NCI-H1436 (cell line): ENCODE measurements at regions not wholly inside any gene's neighbourhood (a gene's known extent, or its start where the extent isn't known, plus 50 kb on each side); places are given as distances from the start of the nearest gene placed in this dataset.

ENCODE experiments used
- DNase-seq: peaks from one replicate; lab custom pipeline; 2025; lab: John Stamatoyannopoulos, UW

DNA sequence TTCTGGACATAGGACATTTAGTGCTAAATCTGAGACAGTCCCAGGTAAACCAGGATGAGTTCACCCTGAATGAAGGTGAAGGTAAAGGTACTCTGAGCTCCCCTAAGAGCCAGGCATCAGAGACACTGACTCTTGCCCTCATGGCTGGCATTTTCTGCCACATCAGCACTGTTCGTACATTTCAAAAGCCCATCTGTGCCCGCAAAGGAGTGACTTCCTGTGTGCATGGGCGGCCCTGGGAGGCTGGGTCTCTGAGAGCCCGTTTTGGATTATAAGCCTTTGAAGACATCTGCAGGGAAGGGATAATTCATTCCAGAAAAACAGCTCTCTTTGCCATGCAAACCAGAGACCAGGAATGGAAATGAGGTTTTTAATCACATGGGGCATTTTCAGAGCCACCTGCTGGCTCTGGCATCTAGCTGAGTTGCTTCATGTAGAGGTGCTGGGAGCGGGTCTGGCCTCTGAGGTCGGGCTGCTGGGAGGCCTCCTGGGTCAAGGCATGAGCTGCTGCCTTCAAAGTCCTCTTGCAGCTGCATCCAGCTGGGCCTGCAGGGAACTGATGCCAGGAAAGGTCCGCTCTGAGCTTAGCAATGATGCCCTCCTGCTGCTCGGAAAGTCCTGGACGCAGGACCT is 348.3 kb downstream of the DHX35 start:
- DNase-seq = no peak

- no peak for DNase-seq
These were observed 347.3 kb downstream of the DHX35 start for GRCh38 chr20:39309458-39309857.

GRCh38 chr20:39302312-39302711 is 340.2 kb downstream of the DHX35 start:
- DNase-seq = no peak

GRCh38 chr20:39299783-39300182 is 337.6 kb downstream of the DHX35 start:
- no peak for DNase-seq

- DNase-seq = no peak
These were observed 336.7 kb downstream of the DHX35 start for GRCh38 chr20:39298571-39299506.

DNA sequence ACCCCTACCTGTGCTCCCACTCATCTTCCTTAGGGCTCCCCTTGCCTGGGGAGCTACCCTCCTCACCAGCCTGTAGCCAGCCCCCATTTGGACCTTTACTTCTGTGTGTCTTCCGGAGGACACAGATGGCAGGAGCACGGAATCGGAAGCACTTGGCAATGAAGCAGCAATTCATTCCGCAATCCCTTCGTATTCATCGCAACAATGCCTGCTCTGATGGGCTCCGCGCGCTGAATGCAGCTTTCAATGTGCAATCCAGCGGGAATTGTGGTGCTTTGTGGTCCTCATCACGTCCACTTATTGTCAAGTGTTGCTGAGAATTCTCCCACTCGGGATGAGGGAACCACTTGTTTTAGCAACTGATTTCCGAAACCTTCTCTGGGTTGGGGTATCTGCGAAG is 336.0 kb downstream of the DHX35 start:
- no peak for DNase-seq

DNA sequence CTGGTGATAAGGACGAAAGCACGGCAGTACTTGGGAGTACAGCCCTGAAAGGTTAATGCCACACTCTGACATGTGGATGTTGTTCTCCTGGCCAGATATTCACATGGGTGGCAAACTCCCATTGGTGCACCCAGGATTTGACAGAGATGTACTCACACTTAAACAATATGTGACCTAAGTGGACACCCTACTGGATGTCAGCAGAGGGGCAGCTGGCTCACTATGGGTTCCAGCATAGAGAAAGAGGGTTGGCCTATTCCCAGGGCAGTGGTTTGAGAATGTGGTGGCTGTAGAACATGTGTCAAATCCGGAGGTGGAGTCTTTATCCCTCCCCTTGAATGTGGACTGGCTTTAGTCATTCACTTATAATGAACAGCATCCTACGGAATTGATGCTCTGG is 333.2 kb downstream of the DHX35 start:
- no peak for DNase-seq

DNA sequence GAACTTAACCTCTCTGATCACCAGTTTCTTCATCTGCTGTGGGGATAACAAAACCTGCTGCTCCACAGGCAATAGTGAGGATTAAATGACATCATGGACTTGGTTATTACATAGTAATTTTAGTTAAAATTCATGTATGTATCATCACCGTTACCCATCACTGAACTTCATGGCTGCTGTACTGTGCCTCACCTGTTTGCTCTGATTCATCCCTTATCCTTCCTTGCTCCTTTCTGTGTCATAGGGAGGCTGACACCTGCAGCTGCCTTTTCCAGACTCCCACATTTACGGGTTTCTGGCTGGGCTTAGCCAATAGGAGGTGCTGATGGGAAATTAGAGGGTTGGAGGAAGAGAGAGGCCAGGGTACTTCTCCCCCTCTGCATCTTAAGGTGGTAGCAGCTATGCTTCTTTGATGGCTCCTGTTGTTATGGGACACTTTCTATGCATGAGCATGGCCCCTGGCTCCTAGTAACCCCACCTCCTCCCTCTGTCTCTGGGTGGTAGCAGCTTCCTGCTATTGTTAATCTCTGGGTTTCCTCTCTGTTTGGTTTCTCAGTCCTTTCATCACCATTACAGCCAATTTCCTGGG is 332.1 kb downstream of the DHX35 start:
- DNase-seq = no peak

- DNase-seq = no peak
These were observed 330.1 kb downstream of the DHX35 start for GRCh38 chr20:39292193-39292736.

- DNase-seq = no peak
These were observed 329.2 kb downstream of the DHX35 start for GRCh38 chr20:39291301-39291700.

- no peak for DNase-seq
These were observed 328.4 kb downstream of the DHX35 start for GRCh38 chr20:39290575-39290974.

DNA sequence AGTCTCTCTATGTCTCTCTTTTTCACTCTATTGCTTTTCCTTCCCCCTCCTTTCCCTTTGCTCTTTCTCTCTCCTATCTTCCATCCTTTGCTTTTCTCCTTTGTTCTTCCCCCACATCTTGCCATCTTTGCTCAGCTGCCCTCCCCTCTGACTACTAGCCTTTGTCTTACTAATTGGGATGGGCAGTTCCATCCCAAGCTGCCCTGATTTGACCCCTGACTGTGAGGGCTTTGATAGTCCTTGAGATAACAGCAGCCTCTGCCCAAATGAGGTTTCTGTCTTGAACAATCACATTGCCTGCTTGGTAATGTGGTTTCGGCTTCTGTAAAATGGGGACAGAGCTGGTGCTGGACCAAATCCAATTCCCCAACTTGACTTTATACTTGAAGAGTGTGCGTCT is 327.7 kb downstream of the DHX35 start:
- DNase-seq = no peak

DNA sequence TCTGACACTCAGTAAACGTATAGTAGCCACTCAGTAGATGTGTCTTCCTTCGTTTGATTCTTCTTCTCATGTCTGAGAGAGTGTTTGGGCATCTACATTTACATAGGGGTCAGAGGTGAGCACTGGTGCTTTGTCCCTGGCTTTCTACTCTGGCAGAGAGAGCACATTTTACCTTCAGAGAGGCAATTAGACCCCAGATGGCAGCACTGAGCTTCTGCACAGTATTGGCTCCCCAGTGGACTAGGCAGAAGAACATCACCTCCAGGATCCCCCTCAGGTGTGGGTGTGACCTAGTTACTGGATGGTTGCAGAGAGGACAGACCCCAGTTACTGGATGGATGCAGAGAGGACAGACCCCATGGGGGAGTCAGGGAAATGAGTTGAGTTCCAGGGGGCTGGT is 327.2 kb downstream of the DHX35 start:
- DNase-seq = no peak

DNA sequence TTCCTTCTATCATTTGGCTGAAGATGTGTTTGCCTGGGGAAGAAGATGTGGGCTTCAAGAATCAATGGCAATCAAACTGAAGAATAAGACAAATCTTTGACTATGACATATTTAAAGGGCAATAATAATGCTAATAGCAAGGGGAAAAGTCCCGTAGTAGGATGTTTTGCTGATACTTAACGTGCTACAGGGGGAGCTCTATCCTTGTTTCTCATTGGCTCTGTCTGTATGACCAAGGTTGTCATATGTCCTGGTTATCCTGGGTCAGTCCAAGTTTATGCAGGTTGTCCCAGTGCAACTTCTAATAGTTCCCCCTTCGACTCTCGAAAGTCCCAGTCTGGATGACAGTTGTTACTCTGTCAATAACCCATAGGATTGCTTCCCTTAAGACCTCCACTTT is 321.3 kb downstream of the DHX35 start:
- DNase-seq = no peak

DNA sequence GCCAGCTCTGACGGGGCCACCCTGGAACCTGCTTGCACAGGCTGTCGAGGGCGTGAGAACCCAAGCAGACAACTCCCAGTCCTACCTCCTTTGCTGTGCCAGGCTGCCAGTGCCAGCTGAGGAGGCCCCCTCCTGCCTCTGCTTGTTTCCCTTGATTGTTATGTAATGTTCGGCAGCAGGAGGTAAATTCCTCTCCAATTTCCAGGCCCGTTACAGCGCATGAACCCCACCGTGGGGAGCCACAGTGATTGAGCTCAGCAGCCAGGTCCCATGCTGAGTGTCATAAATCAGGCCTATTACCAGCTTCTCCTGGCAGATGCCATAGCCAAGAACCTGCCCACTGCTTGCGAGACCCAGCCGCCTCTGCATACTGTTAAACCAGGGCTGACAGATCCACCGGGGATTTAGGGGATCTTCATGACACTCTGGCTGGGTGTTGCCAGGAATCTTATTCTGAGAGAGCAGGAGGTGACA is 320.5 kb downstream of the DHX35 start:
- no peak for DNase-seq

DNA sequence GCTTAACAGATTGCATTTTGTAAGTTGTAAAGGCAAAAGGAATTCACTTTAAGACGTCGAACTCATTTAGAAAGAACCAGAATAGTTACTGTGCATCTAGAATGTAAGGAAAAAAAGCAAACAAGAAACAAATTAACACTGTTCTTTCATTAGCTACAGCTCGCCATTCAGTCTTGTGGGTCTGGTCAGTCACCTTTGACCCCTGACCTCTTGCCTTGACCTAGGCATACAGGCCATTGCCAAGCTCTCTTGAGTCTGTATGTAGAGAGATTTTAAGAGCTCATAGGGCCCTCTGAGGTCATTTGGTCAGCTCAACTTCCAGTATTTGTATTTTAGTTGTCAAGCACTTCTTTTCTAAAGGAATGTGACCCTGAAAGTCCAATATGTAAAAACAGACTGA is 318.7 kb downstream of the DHX35 start:
- DNase-seq = no peak

- no peak for DNase-seq
These were observed 316.2 kb downstream of the DHX35 start for GRCh38 chr20:39278230-39278788.

- DNase-seq = no peak
These were observed 315.0 kb downstream of the DHX35 start for GRCh38 chr20:39277185-39277584.

DNA sequence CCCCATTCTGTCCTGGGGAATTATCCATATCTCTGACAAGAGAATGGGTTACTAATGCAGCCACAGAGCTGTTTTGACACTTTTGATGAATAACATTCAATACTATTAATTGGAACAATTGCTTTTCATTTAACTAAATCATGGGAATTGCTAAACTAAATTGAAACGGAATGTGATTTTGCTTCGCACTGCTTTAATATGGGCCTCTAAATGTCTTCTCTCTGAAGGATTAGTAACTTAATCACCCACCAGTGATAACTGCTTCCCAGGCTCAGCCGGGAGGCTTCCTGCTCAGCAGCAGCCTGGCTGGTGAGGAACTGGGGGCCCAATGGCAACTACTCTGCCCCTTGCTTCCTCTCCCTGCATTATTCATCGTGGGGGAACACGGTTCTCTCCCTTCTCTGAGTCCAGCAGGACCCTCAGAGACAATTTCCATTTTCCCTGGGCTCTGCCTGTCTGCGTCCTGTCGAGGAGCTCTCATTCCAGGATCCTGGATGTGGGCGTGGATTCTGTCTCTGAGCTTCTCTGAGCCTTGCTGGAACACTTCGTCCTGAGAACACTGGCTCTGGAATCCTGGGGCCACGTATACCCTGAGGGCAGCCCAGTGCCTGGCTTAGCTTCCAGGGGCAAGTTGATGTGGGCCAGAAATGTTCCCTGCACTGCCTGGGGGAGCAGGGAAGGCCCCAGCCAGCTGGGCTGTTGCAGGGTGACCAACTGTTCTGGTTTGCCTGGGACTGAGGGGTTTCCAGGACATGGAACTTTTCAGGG is 308.9 kb downstream of the DHX35 start:
- DNase-seq = no peak

GRCh38 chr20:39269493-39270217 is 307.5 kb downstream of the DHX35 start:
- no peak for DNase-seq

DNA sequence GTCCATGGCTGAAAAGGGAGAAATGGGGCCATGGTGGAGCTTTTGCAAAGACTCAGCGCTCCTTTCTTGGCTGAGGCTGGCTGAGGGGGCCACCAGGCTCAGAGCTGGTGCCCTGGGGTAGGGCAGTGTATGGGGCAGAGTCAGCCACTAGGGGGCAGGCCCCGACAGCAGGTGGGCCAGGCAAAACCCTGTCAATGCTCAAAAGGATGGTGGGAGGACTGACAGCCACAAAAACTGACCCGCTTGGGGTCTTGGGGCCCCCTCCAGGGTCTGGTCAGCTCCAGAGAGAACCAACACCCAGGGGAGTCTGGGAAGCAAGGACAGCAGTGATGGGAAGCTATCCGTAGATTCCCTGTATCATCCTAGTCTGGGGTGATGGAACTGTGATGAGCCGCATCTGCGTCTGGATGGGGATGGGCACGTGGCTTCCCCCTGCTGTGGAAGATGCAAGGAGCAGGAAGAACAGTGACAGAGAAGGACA is 306.9 kb downstream of the DHX35 start:
- peak; percentile 10 for DNase-seq
